ENCODE measurements at regions not wholly inside any gene's neighbourhood (a gene's known extent, or its start where the extent isn't known, plus 50 kb on each side); places are given as distances from the start of the nearest gene placed in this dataset.

GRCh38 chr3:18837137-18837755 lies 311.1 kb upstream of the KCNH8 start:
- H3K9me3 ChIP-seq (ENCODE audit: control insufficient read depth, insufficient read depth, low read length) = peaks cover 4% of the 10 kb centered on the region
- intact Hi-C loops (cut with micrococcal nuclease) = no loop called here
- H3K36me3 ChIP-seq (ENCODE audit: control insufficient read depth, insufficient read depth, low read length) = no peaks in the 10 kb centered on the region
- H3K56ac ChIP-seq (ENCODE audit: extremely low read depth, insufficient read depth, low read length) = no peak overlapping the region
- H3K27me3 ChIP-seq (ENCODE audit: control insufficient read depth, insufficient read depth, low read length) = no peaks in the 10 kb centered on the region
- no peak overlapping the region for H3K23ac ChIP-seq (ENCODE audit: low read depth, low read length)
- no peak overlapping the region for H4K8ac ChIP-seq (ENCODE audit: low read depth in 2 of 2, low read length in 2 of 2)
- H3K4me3 ChIP-seq (ENCODE audit: insufficient read depth, low read depth, low read length) = no peak overlapping the region
- no peaks in the 10 kb centered on the region for H3K79me1 ChIP-seq (ENCODE audit: low read depth in 1 of 2, low read length in 2 of 2)
- no TSS peak for BruUV-seq (replicated peaks)
- H3K4me1 ChIP-seq (ENCODE audit: control insufficient read depth, insufficient read depth, low read length) = no peaks in the 10 kb centered on the region
- H2BK5ac ChIP-seq (ENCODE audit: low read depth, low read length, poor library complexity, severe bottlenecking) = no peak overlapping the region
- DNase-seq (no peak), ATAC-seq (ENCODE audit: low read depth) (no peak)
- no peak overlapping the region for H4K91ac ChIP-seq (ENCODE audit: insufficient read depth, low read depth, low read length)
- no peak overlapping the region for H3K4ac ChIP-seq (ENCODE audit: low read depth, low read length)
- no peak for TF ChIP-seq RCOR1 (IDR thresholded peaks at IDR 0.05; ENCODE audit: insufficient replicate concordance, low read length)
- TF ChIP-seq NFE2L2 (IDR thresholded peaks at IDR 0.05; ENCODE audit: low read depth, low read length) = no peak
- no peak overlapping the region for H4K5ac ChIP-seq (ENCODE audit: low read depth, low read length)
- dilution Hi-C loops (cut with HindIII; ENCODE audit: low sequenced_read_pairs, unreplicated experiment) = no loop called here
- H2AFZ ChIP-seq (replicated peaks; ENCODE audit: low read length, poor library complexity) = no peak overlapping the region
- H3K9ac ChIP-seq (ENCODE audit: low read depth, low read length) = no peak overlapping the region
- no peak overlapping the region for H2BK120ac ChIP-seq (ENCODE audit: low read depth, low read length)
- ChIA-PET CTCF (no interaction called here), POLR2A (ENCODE audit: unreplicated experiment) (no interaction called here)
- no peak overlapping the region for H2BK15ac ChIP-seq (ENCODE audit: low read depth, low read length)
- no peak overlapping the region for H3K27ac ChIP-seq (ENCODE audit: insufficient read depth, low read length)
- no peak overlapping the region for H3K4me2 ChIP-seq (ENCODE audit: low read depth, low read length)
- H3K9me1 ChIP-seq (ENCODE audit: insufficient read depth, low read length) = no peaks in the 10 kb centered on the region
- H3K14ac ChIP-seq (replicated peaks; ENCODE audit: low read depth, low read length) = no peak overlapping the region
- in situ Hi-C loops (cut with MboI; ENCODE audit: low sequenced_read_pairs) = no loop called here
- no CpG with 5 or more reads among the region's 3 CpGs for WGBS, 2 experiments (ENCODE audit: extremely low coverage in 2 of 2, insufficient read length in 1 of 2)
- H3K18ac ChIP-seq (ENCODE audit: low read depth, low read length) = no peak overlapping the region
- no peak overlapping the region for H2AK9ac ChIP-seq (replicated peaks; ENCODE audit: low read depth, low read length, poor library complexity)
- H2AK5ac ChIP-seq (ENCODE audit: low read depth, low read length) = no peak overlapping the region
- H2BK20ac ChIP-seq (ENCODE audit: low read depth, low read length) = no peak overlapping the region
- no peaks in the 10 kb centered on the region for H4K20me1 ChIP-seq (ENCODE audit: insufficient read depth, low read length)
